GM23248 (cell line): ENCODE measurements at regions not wholly inside any gene's neighbourhood (a gene's known extent, or its start where the extent isn't known, plus 50 kb on each side); places are given as distances from the start of the nearest gene placed in this dataset.

ENCODE experiments used
- EZH2 ChIP-seq: fragments of 200-600 bp; sonication (generic); IDR thresholded peaks from 2 replicates; pipeline ENCODE4 v1.6.1; 2018; ENCODE audit warnings: antibody characterized with exemption, mild to moderate bottlenecking; ENCODE audit not compliant: insufficient read depth, poor library complexity, severe bottlenecking
- EZH2phosphoT487 ChIP-seq: fragments of 200-600 bp; sonication (generic); IDR thresholded peaks from 2 replicates; pipeline ENCODE4 v1.6.1; 2018; ENCODE audit warnings: antibody characterized with exemption, moderate library complexity, mild to moderate bottlenecking, low read depth; ENCODE audit not compliant: insufficient read depth

GRCh38 chr6:104653781-104654180 is 205.9 kb downstream of the HACE1 start:
- TF ChIP-seq EZH2 = no peak
- no peak for TF ChIP-seq EZH2phosphoT487
